ENCODE measurements at regions not wholly inside any gene's neighbourhood (a gene's known extent, or its start where the extent isn't known, plus 50 kb on each side); places are given as distances from the start of the nearest gene placed in this dataset.

DNA sequence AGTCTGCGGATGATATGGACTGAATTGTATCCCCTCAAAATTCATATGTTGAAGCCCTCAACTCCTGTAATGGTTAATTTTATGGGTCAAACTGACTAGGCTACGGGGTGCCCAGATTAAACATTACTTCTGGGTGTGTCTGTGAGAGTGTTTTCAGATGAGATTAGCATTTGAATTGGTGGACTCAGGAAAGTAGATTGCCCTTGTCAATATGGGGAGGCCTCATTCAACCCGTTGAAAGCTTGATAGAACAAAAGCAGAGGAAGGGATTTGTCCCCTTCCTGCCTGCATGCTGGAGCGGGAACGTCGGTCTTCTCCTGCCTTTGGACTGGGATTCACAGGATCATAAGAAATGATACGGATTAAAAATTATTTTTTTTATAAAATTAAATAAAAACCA is 84.5 kb downstream of the BBS10 start:
- POLR2A ChIA-PET: no interaction called here

DNA sequence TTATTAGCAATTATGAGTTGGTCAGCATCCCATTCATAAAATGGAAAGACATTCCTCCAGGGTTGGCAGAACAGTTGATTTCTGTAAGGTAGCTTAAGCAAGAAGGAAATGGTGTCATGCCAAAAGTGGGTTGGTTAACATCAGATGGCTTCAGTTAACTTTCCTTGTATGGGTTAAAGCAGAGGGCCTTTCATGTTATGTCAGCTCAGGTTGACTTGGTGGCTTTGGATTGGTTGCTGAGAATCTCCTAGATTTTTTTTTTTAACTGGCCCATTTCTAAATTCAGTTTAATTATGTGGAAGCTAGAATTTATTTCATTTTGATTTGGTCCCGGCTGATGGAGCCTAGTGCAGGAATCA is 87.8 kb downstream of the BBS10 start:
- intact Hi-C loops (cut with micrococcal nuclease; ENCODE audit: unreplicated experiment) (no loop called here), in situ Hi-C loops (cut with HindIII; ENCODE audit: low pct_unique_long_range_greater_than_20kb, low sequenced_read_pairs) (no loop called here)
- no peak for DNase-seq (ENCODE audit: low read depth, low spot score)
- TF ChIP-seq, protein P1, sequence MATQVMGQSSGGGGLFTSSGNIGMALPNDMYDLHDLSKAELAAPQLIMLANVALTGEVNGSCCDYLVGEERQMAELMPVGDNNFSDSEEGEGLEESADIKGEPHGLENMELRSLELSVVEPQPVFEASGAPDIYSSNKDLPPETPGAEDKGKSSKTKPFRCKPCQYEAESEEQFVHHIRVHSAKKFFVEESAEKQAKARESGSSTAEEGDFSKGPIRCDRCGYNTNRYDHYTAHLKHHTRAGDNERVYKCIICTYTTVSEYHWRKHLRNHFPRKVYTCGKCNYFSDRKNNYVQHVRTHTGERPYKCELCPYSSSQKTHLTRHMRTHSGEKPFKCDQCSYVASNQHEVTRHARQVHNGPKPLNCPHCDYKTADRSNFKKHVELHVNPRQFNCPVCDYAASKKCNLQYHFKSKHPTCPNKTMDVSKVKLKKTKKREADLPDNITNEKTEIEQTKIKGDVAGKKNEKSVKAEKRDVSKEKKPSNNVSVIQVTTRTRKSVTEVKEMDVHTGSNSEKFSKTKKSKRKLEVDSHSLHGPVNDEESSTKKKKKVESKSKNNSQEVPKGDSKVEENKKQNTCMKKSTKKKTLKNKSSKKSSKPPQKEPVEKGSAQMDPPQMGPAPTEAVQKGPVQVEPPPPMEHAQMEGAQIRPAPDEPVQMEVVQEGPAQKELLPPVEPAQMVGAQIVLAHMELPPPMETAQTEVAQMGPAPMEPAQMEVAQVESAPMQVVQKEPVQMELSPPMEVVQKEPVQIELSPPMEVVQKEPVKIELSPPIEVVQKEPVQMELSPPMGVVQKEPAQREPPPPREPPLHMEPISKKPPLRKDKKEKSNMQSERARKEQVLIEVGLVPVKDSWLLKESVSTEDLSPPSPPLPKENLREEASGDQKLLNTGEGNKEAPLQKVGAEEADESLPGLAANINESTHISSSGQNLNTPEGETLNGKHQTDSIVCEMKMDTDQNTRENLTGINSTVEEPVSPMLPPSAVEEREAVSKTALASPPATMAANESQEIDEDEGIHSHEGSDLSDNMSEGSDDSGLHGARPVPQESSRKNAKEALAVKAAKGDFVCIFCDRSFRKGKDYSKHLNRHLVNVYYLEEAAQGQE (IDR thresholded peaks at IDR 0.05; ENCODE audit: insufficient read depth in 1 of 2, low read depth in 2 of 2, low read length in 1 of 2): no peak
- TF ChIP-seq, protein P2, sequence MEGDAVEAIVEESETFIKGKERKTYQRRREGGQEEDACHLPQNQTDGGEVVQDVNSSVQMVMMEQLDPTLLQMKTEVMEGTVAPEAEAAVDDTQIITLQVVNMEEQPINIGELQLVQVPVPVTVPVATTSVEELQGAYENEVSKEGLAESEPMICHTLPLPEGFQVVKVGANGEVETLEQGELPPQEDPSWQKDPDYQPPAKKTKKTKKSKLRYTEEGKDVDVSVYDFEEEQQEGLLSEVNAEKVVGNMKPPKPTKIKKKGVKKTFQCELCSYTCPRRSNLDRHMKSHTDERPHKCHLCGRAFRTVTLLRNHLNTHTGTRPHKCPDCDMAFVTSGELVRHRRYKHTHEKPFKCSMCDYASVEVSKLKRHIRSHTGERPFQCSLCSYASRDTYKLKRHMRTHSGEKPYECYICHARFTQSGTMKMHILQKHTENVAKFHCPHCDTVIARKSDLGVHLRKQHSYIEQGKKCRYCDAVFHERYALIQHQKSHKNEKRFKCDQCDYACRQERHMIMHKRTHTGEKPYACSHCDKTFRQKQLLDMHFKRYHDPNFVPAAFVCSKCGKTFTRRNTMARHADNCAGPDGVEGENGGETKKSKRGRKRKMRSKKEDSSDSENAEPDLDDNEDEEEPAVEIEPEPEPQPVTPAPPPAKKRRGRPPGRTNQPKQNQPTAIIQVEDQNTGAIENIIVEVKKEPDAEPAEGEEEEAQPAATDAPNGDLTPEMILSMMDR (IDR thresholded peaks at IDR 0.05): no peak
- no peak for TF ChIP-seq POLR2AphosphoS5 (IDR thresholded peaks at IDR 0.05; ENCODE audit: low read depth, low read length)
- no peak for TF ChIP-seq SIN3A (IDR thresholded peaks at IDR 0.05; ENCODE audit: borderline replicate concordance, insufficient read depth, low read depth, low read length)
- TF ChIP-seq TCF7L2 (IDR thresholded peaks at IDR 0.05; ENCODE audit: low read depth, low read length): no peak
- no peaks in the 10 kb centered on the region for H3K9me3 ChIP-seq (ENCODE audit: control insufficient read depth, insufficient read depth, low read depth, low read length)
- ChIA-PET CTCF (no interaction called here), POLR2A (no interaction called here)
- no peak overlapping the region for H3K4me3 ChIP-seq (ENCODE audit: low read depth in 2 of 2, low read length in 2 of 2)
- no TSS peak for BruUV-seq (replicated peaks)
- H3K4me1 ChIP-seq (ENCODE audit: control insufficient read depth, insufficient read depth, low read length): no peaks in the 10 kb centered on the region
- no peak overlapping the region for H3K27ac ChIP-seq (ENCODE audit: low read length)
- no peaks in the 10 kb centered on the region for H3K27me3 ChIP-seq (ENCODE audit: control insufficient read depth, insufficient read depth, low read length)
- no peaks in the 10 kb centered on the region for H3K36me3 ChIP-seq (ENCODE audit: control insufficient read depth, insufficient read depth, low read length)
- ATAC-seq: no peak

More for the DNA sequence above, 84.5 kb downstream of the BBS10 start:
- Histone ChIP-seq H3K27ac (ENCODE audit: low read length) (no peak overlapping the region), H3K4me3 (ENCODE audit: low read depth in 2 of 2, low read length in 2 of 2) (no peak overlapping the region), H3K4me1 (ENCODE audit: control insufficient read depth, insufficient read depth, low read length) (no peaks in the 10 kb centered on the region), H3K27me3 (ENCODE audit: control insufficient read depth, insufficient read depth, low read length) (no peaks in the 10 kb centered on the region), H3K36me3 (ENCODE audit: control insufficient read depth, insufficient read depth, low read length) (no peaks in the 10 kb centered on the region), H3K9me3 (ENCODE audit: control insufficient read depth, insufficient read depth, low read depth, low read length) (no peaks in the 10 kb centered on the region)
- no TSS peak for BruUV-seq (replicated peaks)
- intact Hi-C loops (cut with micrococcal nuclease; ENCODE audit: unreplicated experiment) (no loop called here), in situ Hi-C loops (cut with HindIII; ENCODE audit: low pct_unique_long_range_greater_than_20kb, low sequenced_read_pairs) (no loop called here)
- CTCF ChIA-PET: no interaction called here
- no peak for ATAC-seq
- DNase-seq (ENCODE audit: low read depth, low spot score): no peak
- no peak for TF ChIP-seq TCF7L2 (IDR thresholded peaks at IDR 0.05; ENCODE audit: low read depth, low read length)
- no peak for TF ChIP-seq SIN3A (IDR thresholded peaks at IDR 0.05; ENCODE audit: borderline replicate concordance, insufficient read depth, low read depth, low read length)
- TF ChIP-seq, protein P1 (IDR thresholded peaks at IDR 0.05; ENCODE audit: insufficient read depth in 1 of 2, low read depth in 2 of 2, low read length in 1 of 2): no peak
- TF ChIP-seq, protein P2 (IDR thresholded peaks at IDR 0.05): no peak
- TF ChIP-seq POLR2AphosphoS5 (IDR thresholded peaks at IDR 0.05; ENCODE audit: low read depth, low read length): no peak

Data from Panc1 (cell line).